Heart left ventricle (tissue), 13 donors: ENCODE measurements at regions not wholly inside any gene's neighbourhood (a gene's known extent, or its start where the extent isn't known, plus 50 kb on each side); places are given as distances from the start of the nearest gene placed in this dataset.

Experiments
- POLR2A ChIP-seq, 2 donors: fragments of 450-650 bp; IDR thresholded peaks; one replicate each; pipeline ENCODE4 v1.6.1; 2017; ENCODE audit warnings: antibody characterized with exemption in 2 of 2, mild to moderate bottlenecking in 2 of 2, moderate library complexity in 2 of 2
- TF ChIP-seq, protein P1 (sequence below), 12 donors: fragments of 200-600 bp; sonication (generic) in 4 of 12; IDR thresholded peaks; one replicate each; pipeline versions ENCODE4 v1.5.0 to v1.8.0; 2018 to 2022; ENCODE audit warnings: antibody characterized with exemption in 12 of 12, mild to moderate bottlenecking in 5 of 12
- donor health status: ischemic (EF 13 %, LVEDD 7.1; RV severe dilation, severe dysfunction).
- donor health status: DM: no; HTN: yes; CAD: no.
- donor health status: DM: no; HTN: no; CAD: no.
- donor health status: ischemic (EF 25% LVEDD 6.9; RV normal size, moderate dysfunction).
- donor health status: ischemic (EF 25% LVEDD 5.7; RV mildly dilated, moderate dysfunction).
- donor health status: ischemic (EF 35%, LVEDD 5.7; RV mildly dilated, moderate dysfunction).
- donor health status: nonischemic (EF 11% LVEDD 7.7; RV severe dilation, severe dysfunction).
- donor health status: DM: yes; HTN: yes; CAD: no.
- donor health status: PGD.
- donor health status: ischemic (EF 29% LVEDD 5.4; RV normal size, mild dysfunction).
- donor health status: nonischemic (EF 23%, LVEDD 6.1; RV moderate dilation, normal function).

DNA sequence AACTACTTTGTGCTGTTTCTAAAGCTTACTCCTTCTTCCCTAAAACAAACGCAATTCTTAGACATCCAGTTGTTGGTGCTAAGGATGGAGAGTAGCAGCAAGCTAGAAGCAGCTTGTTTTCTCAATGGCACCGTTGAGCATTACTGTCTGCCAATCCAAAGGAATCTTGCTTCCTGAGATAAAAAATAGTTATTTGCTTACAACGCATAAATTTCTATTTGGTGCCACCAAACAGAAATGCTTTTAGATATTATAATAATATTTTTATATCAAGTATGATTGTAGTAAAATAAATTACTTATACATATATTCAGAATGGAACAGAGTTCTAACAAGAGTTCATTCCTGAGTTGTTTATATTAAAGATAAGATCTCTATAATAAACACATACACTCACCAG is 434.7 kb downstream of the CPS1 start:
- TF ChIP-seq, protein P1, sequence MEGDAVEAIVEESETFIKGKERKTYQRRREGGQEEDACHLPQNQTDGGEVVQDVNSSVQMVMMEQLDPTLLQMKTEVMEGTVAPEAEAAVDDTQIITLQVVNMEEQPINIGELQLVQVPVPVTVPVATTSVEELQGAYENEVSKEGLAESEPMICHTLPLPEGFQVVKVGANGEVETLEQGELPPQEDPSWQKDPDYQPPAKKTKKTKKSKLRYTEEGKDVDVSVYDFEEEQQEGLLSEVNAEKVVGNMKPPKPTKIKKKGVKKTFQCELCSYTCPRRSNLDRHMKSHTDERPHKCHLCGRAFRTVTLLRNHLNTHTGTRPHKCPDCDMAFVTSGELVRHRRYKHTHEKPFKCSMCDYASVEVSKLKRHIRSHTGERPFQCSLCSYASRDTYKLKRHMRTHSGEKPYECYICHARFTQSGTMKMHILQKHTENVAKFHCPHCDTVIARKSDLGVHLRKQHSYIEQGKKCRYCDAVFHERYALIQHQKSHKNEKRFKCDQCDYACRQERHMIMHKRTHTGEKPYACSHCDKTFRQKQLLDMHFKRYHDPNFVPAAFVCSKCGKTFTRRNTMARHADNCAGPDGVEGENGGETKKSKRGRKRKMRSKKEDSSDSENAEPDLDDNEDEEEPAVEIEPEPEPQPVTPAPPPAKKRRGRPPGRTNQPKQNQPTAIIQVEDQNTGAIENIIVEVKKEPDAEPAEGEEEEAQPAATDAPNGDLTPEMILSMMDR (IDR thresholded peaks at IDR 0.05): no peak
- no peak for TF ChIP-seq POLR2A (IDR thresholded peaks at IDR 0.05)
